ENCODE measurements at regions not wholly inside any gene's neighbourhood (a gene's known extent, or its start where the extent isn't known, plus 50 kb on each side); places are given as distances from the start of the nearest gene placed in this dataset.

- no peak overlapping the region for H3K27ac ChIP-seq
- H3K27me3 ChIP-seq, result no peaks in the 10 kb centered on the region
- TF ChIP-seq POLR2A (IDR thresholded peaks at IDR 0.05) (no peak), CTCF (IDR thresholded peaks at IDR 0.05) (no peak)
- DNase-seq, result no peak
- H3K9me3 ChIP-seq, result no peaks in the 10 kb centered on the region
- no peak overlapping the region for H3K4me3 ChIP-seq
- no peaks in the 10 kb centered on the region for H3K36me3 ChIP-seq
- H3K4me1 ChIP-seq, result no peaks in the 10 kb centered on the region
Observed at GRCh38 chr7:42385912-42386311, 148.9 kb upstream of the GLI3 start.

GRCh38 chr7:42381161-42381560 lies 144.2 kb upstream of the GLI3 start:
- H3K9me3 ChIP-seq, result no peaks in the 10 kb centered on the region
- H3K27me3 ChIP-seq, result no peaks in the 10 kb centered on the region
- DNase-seq, result no peak
- no peaks in the 10 kb centered on the region for H3K36me3 ChIP-seq
- TF ChIP-seq POLR2A (IDR thresholded peaks at IDR 0.05) (no peak), CTCF (IDR thresholded peaks at IDR 0.05) (no peak)
- no peak overlapping the region for H3K27ac ChIP-seq
- no peak overlapping the region for H3K4me3 ChIP-seq
- no peaks in the 10 kb centered on the region for H3K4me1 ChIP-seq

- Histone ChIP-seq H3K36me3 (no peaks in the 10 kb centered on the region), H3K4me1 (no peaks in the 10 kb centered on the region), H3K27ac (no peak overlapping the region), H3K27me3 (no peaks in the 10 kb centered on the region), H3K9me3 (no peaks in the 10 kb centered on the region), H3K4me3 (no peak overlapping the region)
- DNase-seq, result no peak
- TF ChIP-seq CTCF (IDR thresholded peaks at IDR 0.05) (no peak), POLR2A (IDR thresholded peaks at IDR 0.05) (no peak)
Observed at GRCh38 chr7:42380401-42380800, 143.4 kb upstream of the GLI3 start.

GRCh38 chr7:42378149-42378548 lies 141.1 kb upstream of the GLI3 start:
- TF ChIP-seq CTCF (IDR thresholded peaks at IDR 0.05), result no peak
- TF ChIP-seq POLR2A (IDR thresholded peaks at IDR 0.05), result no peak
- H3K4me1 ChIP-seq, result no peaks in the 10 kb centered on the region
- DNase-seq, result no peak
- H3K27me3 ChIP-seq, result no peaks in the 10 kb centered on the region
- no peak overlapping the region for H3K4me3 ChIP-seq
- H3K9me3 ChIP-seq, result no peaks in the 10 kb centered on the region
- no peak overlapping the region for H3K27ac ChIP-seq
- no peaks in the 10 kb centered on the region for H3K36me3 ChIP-seq

GRCh38 chr7:42373285-42373684 lies 136.3 kb upstream of the GLI3 start:
- H3K27me3 ChIP-seq, result no peaks in the 10 kb centered on the region
- TF ChIP-seq CTCF (IDR thresholded peaks at IDR 0.05) (no peak), POLR2A (IDR thresholded peaks at IDR 0.05) (no peak)

GRCh38 chr7:42372479-42372878 lies 135.5 kb upstream of the GLI3 start:
- H3K9me3 ChIP-seq, result no peaks in the 10 kb centered on the region
- no peaks in the 10 kb centered on the region for H3K36me3 ChIP-seq
- H3K4me3 ChIP-seq, result no peak overlapping the region
- TF ChIP-seq CTCF (IDR thresholded peaks at IDR 0.05) (no peak), POLR2A (IDR thresholded peaks at IDR 0.05) (no peak)
- H3K27me3 ChIP-seq, result no peaks in the 10 kb centered on the region
- no peak overlapping the region for H3K27ac ChIP-seq
- DNase-seq, result no peak
- H3K4me1 ChIP-seq, result no peaks in the 10 kb centered on the region

More at GRCh38 chr7:42373285-42373684, 136.3 kb upstream of the GLI3 start:
- Histone ChIP-seq H3K9me3 (no peaks in the 10 kb centered on the region), H3K4me3 (no peak overlapping the region), H3K36me3 (no peaks in the 10 kb centered on the region), H3K27ac (no peak overlapping the region), H3K4me1 (no peaks in the 10 kb centered on the region)
- DNase-seq, result no peak

All from Peyer's patch (tissue), 4 donors.